ENCODE measurements at regions not wholly inside any gene's neighbourhood (a gene's known extent, or its start where the extent isn't known, plus 50 kb on each side); places are given as distances from the start of the nearest gene placed in this dataset.

- TF ChIP-seq POLR2AphosphoS5 (IDR thresholded peaks at IDR 0.05) = no peak
- no peak for TF ChIP-seq CTCF (IDR thresholded peaks at IDR 0.05 in 8 of 11, conservative IDR thresholded peaks at IDR 0.05 in 3 of 11)
- no peak for TF ChIP-seq POLR2A (IDR thresholded peaks at IDR 0.05)
These were observed 82.8 kb upstream of the BOD1L1 start for GRCh38 chr4:13710246-13710885.

Measured in spleen (tissue), 7 donors.